GM19438 (cell line): ENCODE measurements at regions not wholly inside any gene's neighbourhood (a gene's known extent, or its start where the extent isn't known, plus 50 kb on each side); places are given as distances from the start of the nearest gene placed in this dataset.

Experiments
- ATAC-seq: cut with Tn5 transposase; IDR thresholded peaks from one replicate; pipeline ENCODE4 v1.9.1; 2021; ENCODE audit warnings: low read depth; ENCODE audit not compliant: unreplicated experiment

- no peak for ATAC-seq
Measured at GRCh38 chr2:107358362-107358761, 468.3 kb upstream of the RGPD4 start.

GRCh38 chr2:107359021-107359420, 467.7 kb upstream of the RGPD4 start:
- ATAC-seq, result no peak

DNA sequence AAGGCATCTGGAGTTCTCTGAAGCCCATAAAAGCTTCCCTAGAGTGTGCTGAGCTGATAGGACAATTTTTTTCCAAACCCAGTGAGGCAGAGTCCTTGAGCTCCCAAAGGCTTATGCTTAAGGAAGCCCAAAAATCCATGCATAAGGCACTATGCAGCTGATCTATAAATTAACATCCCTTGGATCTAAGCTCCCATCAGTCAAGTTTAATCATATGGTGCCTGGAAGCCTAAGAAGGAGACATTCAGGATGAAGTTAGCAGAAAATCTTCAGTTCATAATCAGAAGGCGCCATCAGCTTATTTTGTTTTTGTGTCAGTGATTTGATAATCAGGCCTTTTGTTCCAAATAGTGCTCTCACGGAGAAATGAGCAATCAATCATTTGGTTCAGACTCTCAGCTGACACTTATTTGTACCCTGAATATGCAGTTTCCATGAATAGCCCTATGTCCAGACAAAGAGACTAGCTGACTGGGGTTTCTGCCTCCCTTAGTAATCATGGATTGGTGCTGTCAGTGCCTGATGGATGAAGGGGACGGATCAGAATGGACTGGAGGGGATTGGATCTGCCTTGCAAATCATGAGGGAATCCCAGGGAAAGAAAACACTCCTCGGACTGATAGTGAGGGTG, 464.8 kb upstream of the RGPD4 start:
- no peak for ATAC-seq

GRCh38 chr2:107362993-107363392, 463.7 kb upstream of the RGPD4 start:
- no peak for ATAC-seq

GRCh38 chr2:107363806-107364205, 462.9 kb upstream of the RGPD4 start:
- ATAC-seq, result no peak

GRCh38 chr2:107364361-107364950, 462.2 kb upstream of the RGPD4 start:
- no peak for ATAC-seq

GRCh38 chr2:107374249-107374648, 452.4 kb upstream of the RGPD4 start:
- ATAC-seq, result no peak

- ATAC-seq, result no peak
Measured at GRCh38 chr2:107376909-107377308, 449.8 kb upstream of the RGPD4 start.

DNA sequence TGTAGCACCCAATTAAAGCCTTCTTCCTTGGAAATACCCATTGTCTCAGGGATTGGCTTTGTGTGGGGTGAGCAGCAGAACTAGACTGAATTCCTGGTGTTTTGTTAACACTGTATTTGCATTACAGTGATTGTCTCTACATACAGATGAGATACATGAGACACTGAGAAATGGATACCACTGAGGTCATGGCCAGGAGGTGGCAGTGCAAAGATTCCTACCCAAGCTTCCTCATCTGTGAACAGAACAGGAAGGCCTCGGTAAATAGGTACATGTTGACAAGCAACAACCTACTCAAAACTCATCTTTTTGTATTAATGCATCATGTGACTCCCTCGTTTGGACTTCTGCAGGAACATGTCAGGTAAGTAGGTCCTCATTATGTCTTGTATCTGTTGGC, 445.8 kb upstream of the RGPD4 start:
- ATAC-seq, result no peak

GRCh38 chr2:107383691-107384090, 443.0 kb upstream of the RGPD4 start:
- ATAC-seq, result no peak

DNA sequence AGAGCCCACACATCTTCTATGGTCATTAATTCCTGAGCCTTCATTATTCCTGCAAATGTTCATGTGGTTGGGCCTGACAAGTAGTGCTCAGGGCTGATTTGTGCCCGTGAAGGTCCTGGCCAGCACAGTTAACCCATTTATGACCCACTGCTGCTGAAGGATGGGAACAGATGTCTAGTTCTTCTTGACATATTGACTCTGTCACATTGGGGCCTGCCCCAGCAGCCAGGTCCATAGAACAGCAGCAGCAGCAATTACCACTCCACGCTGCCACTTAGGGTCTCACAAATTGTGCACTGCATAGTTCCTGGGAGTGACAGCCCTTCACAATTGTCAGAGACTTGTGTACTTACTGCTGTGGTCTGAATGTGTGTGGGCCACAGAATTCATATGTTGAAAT, 442.3 kb upstream of the RGPD4 start:
- no peak for ATAC-seq

GRCh38 chr2:107385921-107386320, 440.8 kb upstream of the RGPD4 start:
- no peak for ATAC-seq

GRCh38 chr2:107392241-107392704, 434.4 kb upstream of the RGPD4 start:
- ATAC-seq, result no peak

- ATAC-seq, result no peak
Measured at GRCh38 chr2:107393516-107393915, 433.2 kb upstream of the RGPD4 start.

- no peak for ATAC-seq
Measured at GRCh38 chr2:107398683-107399082, 428.0 kb upstream of the RGPD4 start.

GRCh38 chr2:107402330-107402729, 424.4 kb upstream of the RGPD4 start:
- ATAC-seq, result no peak

DNA sequence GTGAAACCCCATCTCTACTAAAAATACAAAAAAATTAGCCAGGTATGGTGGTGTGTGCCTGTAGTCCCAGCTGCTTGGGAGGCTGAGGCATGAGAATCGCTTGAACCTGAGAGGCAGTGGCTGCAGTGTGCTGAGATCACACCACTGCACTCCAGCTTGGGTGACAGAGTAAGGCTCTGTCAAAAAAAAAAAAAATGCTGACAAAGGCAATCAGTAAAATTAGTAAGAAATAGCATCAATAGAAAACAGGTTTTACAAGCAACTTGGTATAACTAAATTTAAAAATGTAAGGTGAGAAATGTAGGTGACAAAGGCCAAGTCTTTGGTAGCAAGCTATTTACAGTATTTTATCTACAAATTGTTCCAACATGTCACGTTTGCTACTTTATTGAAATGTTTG, 421.4 kb upstream of the RGPD4 start:
- ATAC-seq, result no peak

DNA sequence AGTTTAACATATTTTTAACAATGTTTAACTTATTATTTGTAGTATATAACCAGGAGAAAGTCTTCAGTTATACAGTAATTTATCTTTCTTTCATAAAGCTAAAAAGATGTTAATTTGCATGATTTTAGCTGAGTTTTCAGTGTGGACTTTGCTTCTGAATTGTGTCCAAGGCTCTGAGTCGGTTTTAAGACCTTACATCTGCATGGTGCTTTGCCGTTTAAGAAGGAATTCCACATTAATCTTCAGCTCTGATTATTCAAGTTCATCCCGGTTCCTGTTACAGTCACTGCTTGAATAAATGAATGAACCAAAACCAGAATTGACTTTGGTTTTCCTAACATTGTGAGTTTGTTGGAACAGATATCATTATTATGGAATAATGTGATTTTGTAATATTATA, 419.7 kb upstream of the RGPD4 start:
- ATAC-seq, result no peak

DNA sequence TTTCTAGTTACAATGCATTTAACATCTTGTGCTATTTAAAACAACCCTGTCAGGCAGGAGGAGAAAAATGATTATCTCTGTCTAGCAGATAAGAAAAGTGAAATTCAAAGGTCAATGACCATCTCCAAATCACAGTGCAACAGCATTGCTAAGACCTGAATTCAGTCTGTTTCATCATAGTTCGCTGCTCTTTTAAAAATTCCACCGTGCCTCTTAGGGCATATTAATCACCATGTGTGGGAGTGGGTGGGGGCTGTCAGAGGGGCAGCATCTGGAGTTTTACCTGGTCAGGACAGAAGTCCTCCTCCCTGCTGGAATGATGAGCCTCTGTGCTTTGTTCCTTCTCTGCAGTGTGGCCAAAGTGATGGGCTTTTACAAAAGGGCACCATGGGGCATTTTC, 418.7 kb upstream of the RGPD4 start:
- no peak for ATAC-seq

DNA sequence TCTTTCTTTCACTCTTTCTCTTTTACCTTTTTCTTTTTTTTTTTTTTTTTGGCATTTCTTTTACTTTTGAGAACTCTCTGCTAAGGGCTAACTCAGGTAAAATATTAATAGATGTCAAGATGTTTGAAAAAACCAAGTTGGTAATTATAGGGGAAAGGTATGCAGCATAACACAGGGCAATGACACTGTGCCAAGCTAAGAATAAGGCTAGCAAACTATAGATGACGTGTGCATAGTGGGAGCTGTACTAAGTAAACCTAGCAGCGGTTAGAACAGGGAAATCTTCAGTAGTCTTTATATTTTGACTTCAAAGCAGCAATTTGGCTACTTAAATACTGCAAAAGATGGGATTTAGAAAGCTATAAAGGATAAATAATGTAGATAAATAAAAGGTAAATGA, 415.4 kb upstream of the RGPD4 start:
- ATAC-seq, result no peak

DNA sequence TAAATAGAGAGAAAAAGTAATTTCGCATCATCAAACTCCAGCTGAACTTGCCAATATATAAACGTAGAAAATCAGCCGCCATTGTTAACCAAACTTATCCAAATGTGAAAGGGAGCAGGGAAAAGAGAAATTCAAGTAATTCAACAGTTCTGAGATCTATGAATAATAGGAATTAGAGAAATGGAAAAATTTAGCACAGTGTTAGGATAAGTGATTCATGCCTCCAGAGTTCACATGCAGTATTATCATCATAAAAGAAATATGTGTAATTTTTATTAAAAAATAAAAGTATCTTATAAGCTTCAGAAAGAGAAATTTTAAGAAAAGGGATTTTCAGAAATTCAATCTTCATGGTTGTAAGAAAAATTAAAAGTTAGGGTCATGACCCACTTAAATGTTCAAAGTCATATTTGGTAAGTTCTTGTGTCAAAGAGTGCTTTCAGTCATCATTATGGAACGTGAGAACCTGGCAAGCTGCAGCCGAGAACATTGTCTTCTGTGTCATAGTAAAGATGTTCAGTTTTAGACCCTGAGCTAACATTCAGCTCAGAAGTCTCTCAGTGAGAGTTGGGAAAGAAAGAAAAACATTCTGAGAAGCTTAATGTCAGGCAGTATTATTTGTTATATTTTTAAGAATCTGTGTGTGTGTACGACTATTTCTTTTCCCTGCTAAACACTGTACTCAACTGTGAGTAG, 414.3 kb upstream of the RGPD4 start:
- no peak for ATAC-seq

DNA sequence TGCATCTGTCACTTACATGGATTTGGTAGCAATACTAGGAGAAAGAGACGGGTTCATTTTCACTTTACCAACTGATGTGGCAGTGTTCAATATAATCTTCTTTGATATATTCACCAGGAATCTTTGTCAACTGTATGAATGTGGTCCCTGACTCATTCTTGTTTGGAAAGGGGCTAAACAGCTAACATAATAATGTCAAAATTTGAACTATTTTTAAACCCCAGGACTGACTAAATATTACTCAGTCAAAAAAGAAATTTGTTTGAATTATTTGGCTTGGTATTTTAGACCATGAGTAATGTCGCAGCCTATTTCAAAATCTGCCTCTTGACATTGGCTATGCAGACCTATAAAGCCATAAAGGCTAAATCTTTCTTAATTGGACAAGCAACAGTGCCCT, 413.7 kb upstream of the RGPD4 start:
- ATAC-seq, result no peak
